ENCODE measurements at regions not wholly inside any gene's neighbourhood (a gene's known extent, or its start where the extent isn't known, plus 50 kb on each side); places are given as distances from the start of the nearest gene placed in this dataset.
"Not testable (repeated sequence)": the region's sequence is repeated elsewhere in the genome, so short reads cannot be mapped to it uniquely, and the experiment has no call there.

GRCh38 chr2:150693556-150693955 lies 206.1 kb upstream of the RND3 start:
- no peak for DNase-seq

GRCh38 chr2:150690870-150691269 lies 203.4 kb upstream of the RND3 start:
- no peak for DNase-seq

DNA sequence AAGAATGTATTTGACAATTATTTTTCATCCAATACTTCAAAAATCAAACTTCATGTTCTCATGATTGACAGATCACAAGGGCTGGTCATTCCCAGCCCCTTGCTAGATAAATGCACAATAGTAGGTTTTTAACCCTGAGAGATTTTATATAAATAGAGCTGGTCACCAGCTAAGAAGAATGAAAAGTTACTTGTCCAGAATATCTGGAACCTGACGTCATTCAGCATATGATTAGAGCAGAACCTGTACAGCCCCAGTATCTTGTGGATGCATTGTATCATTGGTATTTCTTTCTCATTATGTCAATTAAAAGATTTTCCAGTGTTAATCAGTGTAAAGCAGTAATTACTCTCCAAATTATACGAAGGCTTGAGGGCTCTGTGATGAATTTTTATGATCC lies 202.8 kb upstream of the RND3 start:
- DNase-seq = no peak

- no peak for DNase-seq
Observed at GRCh38 chr2:150689590-150689989, 202.1 kb upstream of the RND3 start.

GRCh38 chr2:150688016-150688415 lies 200.5 kb upstream of the RND3 start:
- DNase-seq = no peak

GRCh38 chr2:150686391-150686790 lies 198.9 kb upstream of the RND3 start:
- no peak for DNase-seq

- DNase-seq = no peak
Observed at GRCh38 chr2:150681120-150681804, 193.8 kb upstream of the RND3 start.

DNA sequence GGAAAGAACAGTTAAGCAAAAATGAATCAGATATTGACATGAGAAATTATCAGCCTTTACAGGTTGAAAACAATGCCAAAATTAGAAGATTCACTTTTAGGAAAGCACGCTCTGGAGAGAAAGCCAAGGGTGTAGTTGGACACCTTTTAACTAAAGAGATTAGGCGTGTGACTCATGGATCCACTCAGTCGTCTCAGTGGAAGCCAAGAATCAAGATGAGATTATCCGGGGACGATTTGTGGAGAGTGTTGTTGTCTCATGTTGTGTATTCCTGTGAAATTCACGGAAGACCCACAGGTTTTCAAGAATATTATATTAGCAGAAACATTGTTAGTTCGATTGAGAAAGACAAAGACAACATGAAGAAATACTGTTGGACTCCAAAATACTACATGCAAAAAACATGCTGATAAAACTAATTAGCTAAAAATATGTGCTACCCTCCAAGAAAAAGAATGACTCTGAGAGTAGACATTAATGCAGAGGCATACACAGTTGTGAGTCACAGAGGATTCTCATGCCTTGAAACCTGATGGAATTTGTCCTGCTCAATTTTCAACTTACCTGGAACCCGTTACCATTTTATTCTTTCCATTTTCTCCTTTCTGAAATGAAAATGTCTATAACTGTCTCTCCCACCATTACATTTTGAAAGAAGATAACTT lies 192.1 kb upstream of the RND3 start:
- DNase-seq = no peak

DNA sequence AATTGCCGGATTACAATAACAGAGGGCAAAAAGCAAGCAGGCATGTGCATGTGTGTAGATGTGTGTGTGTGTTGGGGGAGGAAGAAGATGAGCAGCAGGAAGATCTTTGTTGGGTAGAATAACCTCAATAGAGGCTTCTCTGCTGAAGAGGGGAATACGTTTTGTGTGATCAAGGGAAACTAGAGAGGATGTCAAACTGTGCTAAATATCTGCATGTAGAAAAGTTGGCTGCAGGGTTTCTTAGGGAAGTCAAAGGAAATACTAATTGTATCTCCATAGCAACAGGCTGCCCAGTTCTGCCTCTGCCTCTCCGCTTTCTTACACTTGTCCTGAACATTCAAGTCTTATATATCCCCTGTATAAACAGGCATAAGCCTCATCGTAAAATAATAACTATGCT lies 190.1 kb upstream of the RND3 start:
- DNase-seq = no peak

DNA sequence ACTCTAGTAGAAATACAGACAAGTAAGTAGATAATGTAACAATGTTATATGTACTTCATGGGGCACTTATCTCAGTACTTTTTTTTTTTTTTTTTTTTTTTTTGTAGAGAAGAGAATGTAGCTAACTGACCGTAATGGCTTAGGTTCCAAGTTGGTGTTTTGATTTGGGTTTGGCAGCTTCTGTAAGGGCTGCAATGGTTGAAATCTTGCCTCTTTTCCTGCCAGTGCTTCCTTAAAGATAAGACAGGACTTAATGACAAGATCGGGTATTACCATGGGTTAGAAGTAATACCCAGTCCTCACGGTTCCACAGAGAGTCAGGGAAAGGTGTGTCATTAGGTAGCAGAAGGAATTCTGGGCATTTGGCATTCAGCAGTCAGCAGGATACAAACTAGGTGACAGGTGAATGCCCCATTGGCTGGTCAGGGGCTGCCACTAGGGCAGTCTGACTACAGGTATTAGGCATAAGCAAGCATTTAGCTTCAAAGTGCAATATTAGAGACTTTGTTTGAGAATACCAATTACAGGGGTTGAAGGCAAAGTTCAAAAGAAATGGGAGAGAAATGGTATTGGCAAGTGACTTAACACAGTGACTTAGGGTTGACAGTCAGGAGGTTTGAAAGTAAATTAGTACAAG lies 189.4 kb upstream of the RND3 start:
- no peak for DNase-seq

DNA sequence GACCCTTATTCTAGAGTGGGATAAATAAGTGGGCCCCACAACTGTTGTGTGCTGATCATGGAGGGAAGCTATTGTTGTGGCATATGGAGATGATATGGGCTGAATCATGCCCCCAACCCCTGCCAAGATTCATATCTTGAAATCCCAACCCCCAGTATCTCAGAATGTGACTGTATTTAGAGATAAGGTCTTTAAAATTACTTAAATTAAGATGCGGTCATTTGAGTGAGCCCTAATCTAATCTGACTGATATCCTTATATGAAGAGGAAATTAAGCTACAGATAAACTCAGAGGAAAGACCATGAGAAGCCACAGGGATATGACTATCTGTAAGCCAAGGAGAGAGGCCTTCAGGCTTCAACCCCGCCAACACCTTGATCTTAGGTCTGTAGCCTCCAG lies 188.3 kb upstream of the RND3 start:
- DNase-seq = no peak

GRCh38 chr2:150674283-150674682 lies 186.8 kb upstream of the RND3 start:
- DNase-seq = no peak

- DNase-seq = no peak
Observed at GRCh38 chr2:150672311-150672710, 184.8 kb upstream of the RND3 start.

DNA sequence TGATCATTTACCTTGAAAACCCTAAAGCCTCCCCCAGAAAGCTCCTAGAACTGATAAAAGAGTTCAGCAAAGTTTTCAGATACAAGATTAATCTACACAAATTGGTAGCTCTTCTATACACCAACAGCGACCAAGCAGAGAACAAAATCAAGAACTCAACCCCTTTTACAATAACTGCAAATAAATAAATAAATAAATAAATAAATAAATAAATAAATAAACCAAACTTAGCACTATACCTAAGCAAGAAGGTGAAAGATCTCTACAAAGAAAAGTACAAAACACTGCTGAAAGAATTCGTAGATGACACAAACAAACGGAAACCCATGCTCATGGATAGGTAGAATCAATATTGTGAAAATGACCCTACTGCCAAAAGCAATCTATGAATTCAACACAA lies 182.0 kb upstream of the RND3 start:
- no peak for DNase-seq

- not testable (repeated sequence) for DNase-seq
Observed at GRCh38 chr2:150667039-150667438, 179.6 kb upstream of the RND3 start.

DNA sequence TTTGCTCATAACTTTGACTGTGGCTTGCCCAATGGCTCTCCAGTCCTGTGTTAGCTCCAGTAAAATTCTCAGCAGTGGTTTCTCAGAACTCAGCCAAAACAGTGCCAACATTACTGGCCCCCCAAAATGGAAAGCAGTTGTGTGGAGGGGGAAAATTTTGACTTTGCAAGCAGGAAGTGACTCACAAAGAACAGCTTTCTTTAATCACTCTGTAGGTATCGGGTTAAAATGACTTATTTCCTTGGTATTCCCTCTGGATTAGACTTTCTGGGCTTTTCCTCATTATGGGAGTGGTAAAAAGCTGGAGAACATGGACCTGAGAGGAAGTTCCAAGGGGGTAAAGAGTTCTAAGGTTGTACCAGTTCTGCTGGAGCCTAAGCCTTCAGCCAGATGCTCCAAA lies 175.7 kb upstream of the RND3 start:
- DNase-seq = no peak

DNA sequence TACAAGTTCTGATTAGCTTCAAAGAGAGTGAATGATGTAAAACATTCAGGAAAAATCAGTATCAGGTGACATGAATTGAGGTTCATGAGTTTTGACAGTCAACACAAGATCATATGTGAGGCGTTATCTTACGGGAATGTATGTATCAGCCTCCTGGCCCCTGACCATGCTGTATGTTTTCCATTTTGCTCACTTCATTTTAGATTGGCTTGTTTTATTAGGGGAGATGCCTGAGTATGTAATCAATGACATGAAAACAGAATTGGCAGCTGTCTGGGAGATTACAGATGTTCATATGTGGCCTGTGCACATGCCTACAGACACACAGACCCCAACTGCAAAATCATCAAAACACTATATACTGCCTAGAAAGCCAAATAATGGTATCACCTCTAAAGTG lies 168.5 kb upstream of the RND3 start:
- DNase-seq = no peak

DNA sequence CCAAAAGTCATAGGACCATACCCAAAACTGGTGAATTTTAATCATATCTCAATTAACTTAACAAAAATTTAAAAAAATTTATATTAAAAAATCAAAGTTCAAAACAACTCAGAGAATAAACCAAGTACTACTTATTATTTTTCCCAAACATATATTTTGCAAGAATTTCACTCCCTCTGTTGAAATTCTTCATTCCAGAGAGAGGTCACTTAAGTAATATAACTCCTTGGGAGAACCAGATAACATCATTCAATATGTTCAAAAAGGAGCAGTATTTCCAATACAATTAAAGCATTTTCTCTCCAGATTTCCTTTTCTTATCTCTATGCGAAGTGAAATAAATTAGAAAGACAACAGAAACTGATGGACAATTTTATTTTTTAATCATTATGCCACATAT lies 165.9 kb upstream of the RND3 start:
- no peak for DNase-seq

GRCh38 chr2:150647943-150648342 lies 160.5 kb upstream of the RND3 start:
- DNase-seq = no peak

DNA sequence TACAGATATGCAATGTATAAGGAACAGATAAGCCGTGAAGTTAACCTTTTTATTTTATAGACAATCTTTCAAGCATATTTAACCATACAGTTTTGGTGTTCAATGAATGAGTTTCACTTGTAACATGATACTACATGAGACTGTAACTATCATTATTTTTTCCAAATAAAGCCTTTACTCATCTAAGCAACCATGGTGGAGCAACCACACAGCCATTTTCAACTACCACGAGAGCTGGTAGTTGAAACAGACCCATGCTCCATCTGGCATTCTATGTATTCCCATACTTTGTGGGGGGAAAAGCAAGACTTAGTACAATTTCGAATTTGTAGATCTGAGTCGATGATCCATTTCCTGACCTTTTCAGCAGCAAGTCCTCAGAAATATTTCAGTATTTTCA lies 159.3 kb upstream of the RND3 start:
- DNase-seq = no peak

DNA sequence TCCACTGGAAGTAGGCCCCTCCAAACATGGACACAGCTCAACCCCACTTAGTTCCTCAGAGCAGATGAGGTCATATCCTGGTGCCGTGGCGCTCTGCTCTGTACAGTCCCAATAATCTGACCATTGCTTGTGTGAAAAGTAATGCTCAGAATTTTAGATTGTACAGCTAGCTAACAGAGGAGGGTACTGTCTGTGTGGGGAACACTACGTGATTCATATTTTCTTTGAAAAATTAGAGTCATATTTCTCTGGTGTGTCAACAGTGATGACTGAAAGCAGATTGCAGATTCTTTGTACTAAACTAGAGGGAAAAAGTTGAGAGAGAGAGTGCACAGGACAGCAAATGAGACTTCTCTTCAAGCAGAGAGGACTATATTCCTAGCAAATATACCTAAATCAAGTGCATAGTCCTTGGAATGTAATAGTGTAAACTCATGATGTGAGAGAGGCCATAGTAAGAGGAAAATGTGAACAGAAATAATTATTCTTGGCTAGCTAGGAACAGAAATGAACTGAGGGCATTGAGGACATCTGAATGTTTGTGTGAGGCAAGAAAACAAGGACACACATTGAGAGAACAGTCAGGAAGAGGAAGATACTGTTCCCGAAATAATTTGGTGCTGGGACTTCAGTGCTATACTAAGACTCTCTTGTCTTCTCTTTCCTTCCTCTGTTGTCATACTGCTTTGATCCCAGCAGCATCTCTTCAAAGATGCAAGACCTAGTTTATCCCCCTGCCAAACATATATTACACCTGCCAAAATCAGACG lies 157.0 kb upstream of the RND3 start:
- DNase-seq = no peak

- DNase-seq = no peak
Observed at GRCh38 chr2:150643114-150643725, 155.8 kb upstream of the RND3 start.

GRCh38 chr2:150640039-150640438 lies 152.6 kb upstream of the RND3 start:
- DNase-seq = no peak
